Stimulated activated CD8-positive, alpha-beta memory T cell treated with anti-CD3 and anti-CD28 coated beads, Interleukin-4, amount 100 ng/mL, for 48 hours (primary cell): ENCODE measurements at regions not wholly inside any gene's neighbourhood (a gene's known extent, or its start where the extent isn't known, plus 50 kb on each side); places are given as distances from the start of the nearest gene placed in this dataset.

Experiments
- DNase-seq: peaks from one replicate; pipeline ENCODE4 v3.0.0-alpha.2; 2020

DNA sequence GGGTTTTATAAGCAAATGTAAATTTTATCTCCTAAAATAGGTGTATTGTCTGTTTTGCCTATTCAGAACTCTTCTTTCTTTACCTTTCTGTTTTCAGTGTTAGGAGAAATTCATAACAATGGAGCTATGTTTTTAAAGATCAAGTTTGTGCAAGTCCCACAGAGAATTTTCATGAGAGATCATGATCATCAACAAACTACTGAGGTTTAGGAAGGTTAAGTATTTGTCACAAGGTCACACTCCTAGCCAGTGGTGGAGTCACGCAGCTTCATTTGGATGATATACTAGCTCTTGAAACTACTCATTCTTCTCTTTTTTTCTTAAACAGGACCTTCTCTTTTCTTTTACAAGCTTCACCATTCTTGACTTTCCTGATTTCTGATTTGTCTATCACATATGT lies 892.6 kb upstream of the FRG1 start:
- no peak for DNase-seq

DNA sequence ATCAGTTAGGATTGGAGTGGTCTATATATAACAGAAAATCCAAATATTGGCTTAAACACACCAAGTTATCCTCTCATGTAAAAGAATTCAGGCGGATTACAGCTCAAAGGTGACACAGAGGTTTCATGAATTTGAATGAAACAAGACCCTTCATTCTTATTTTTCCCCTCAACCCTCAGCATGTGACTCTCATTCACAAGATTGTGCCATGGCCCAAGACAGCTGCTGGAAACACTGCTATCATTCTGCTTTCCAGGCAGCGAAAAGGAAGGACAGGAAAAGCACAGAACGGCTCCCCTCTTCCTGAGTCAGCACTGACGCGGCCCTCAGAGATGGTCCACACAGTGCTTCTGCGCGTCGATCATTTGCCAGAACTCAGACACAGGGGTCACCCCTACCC lies 891.0 kb upstream of the FRG1 start:
- DNase-seq = no peak

DNA sequence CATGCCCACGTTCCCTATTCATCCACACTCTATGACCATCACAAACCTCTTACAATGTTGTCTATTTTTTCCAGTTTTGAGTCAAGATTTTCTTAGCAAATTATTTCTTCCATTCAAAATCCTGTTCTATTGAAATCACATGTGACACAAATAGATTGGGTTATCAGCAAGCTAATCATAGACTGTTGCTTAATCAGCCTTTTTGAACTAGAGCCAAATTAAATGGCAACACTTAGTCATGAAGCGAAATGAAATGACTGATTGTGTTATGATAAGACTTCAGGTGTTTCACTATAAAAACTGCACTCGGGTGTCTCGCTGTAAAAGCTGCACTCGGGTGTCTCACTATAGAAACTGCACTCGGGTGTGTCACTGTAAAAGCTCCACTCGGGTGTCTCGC lies 890.0 kb upstream of the FRG1 start:
- no peak for DNase-seq

DNA sequence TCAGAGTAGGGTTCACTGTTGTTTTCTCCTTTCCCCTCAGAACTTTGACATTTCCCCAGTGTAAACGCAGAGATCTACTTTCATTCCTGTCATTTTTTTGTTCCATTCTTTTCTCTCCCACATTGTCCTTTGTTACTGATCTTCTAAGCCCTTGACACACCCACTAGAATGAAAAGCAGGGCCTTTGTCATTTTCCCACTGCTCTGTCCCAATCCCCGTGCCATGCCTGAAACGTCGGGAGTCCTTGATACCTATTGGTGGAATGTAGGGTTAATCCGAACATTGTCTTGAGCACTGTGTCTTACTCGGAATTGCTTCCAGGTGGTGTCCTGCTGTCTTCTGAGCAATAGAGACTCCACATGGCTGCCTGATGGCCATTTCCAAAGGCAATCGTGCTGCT lies 887.1 kb upstream of the FRG1 start:
- no peak for DNase-seq

DNA sequence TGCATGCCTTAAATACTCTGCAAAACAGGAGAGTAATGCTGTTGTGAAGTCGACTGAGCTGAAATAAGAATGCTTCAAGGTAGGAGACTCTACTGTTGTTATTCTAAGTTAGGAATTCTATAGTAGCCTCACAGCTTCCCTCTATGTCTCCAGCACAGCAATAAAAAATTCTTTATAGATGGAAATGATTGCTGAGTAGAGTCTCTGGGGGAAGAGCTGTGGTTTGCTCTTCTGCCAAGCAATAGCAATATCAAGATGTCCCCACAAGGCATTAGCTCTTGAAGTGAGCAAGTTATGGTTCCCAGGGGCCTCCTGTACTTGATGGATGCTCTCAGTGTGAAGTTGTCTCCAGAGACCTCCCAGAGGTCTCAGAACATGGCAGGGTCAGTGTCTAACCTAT lies 880.6 kb upstream of the FRG1 start:
- DNase-seq = no peak

DNA sequence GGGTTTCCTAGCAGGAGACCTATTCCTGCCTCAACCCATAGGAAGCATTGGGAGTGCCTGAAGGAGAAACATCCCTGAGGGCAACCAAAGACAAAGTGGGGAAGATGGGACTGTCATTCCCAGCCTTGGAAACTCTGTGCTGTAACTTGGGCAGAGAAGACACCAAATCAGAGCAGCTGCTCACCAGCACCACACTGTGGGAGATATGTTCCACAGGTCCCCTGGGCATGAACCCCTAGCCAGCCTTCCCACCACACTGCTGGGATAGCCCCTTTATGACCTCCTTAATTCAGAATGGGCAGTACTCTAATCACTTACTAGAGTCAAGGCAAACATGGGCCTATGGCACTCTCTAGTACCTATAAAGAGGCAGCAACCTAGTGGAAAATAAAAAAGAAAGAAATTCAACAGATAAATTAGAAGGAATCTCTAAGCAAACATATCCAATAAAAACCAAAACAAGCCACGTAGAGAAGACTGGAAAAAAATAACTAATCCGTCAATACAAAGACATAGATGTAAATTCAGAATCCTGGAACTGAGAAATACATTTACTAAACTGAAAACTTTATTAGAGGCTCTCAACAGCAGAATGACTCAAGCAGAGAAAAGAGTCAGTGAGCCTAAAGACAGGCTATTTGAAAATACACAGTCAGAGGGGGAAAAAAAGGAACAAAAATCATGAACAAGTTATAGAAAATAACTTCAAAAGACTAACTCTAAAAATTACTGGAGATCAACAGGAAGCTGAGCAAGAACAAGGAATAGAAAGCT lies 878.4 kb upstream of the FRG1 start:
- DNase-seq = no peak

DNA sequence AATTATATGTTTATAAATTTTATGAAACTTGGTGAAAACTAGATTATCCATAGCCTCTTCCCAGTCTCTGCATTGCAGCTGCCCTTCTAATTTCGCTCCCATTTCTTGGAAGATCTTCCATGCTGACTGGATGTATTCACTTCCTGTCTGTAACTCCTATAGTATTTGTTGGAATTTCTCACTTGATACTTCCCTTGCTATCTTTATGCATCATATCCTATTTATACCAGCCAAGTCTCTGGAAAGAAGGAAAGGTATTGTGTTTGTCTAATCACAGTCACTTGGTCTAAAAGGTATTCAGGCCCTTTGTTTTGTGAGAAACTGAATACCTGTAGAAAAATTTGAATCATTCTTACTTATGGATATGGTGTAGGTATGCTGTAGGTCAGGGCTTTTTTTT lies 870.9 kb upstream of the FRG1 start:
- DNase-seq = no peak

DNA sequence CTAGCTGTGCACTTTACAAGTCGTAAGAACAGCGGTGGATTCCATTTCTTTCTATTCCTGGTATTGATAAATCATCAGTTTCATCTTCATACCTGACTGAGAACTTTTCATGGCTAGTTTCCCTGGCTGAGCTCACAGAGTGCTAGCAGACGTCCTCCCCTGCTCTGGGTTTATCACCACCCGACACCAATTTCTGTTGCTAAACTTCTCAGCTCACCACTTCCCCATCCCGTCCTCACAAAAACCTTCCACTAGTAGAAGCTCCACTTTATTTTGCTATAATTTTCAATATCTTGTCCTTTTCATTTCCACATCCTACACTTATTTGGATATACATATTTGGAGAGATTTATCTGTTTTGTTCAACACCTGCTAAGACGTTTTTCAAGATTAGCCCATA lies 869.4 kb upstream of the FRG1 start:
- DNase-seq = no peak

DNA sequence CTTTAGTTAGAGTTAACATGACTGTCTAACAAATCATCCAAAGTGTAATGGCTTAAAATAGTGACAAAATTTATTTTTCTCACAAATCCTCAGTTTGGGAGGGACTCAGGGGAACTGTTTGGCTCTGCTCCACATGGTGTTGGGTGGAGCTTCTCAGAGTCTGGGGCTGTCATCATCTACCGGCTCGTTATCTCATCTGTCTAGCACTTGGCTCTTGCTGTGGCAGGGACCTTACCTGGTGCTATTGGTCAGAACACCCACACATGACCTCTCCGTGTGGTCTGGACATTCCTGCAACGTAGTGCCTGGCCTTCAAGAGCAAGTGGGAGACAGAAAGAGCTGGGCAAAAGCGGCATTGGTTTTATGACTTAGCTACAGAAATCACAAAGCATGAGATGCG lies 866.9 kb upstream of the FRG1 start:
- DNase-seq = no peak

DNA sequence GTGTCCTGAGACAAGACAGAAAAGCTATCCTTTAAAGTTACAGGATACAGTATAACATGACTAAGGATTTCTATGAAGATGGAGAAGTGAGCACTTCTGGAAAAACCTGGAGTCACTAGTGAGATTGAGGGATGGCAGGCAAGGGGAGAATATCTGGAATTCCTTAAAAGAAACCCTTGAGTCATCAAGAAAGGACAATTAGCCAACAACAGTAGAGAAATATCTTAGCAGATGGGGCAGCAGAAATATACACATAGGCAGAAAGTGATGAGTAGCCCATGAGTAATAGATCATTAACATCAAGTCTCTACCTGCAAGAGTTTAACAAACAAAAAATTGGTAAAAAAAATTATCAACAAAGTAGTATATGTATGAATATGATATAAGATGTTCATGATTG lies 858.8 kb upstream of the FRG1 start:
- DNase-seq = no peak

DNA sequence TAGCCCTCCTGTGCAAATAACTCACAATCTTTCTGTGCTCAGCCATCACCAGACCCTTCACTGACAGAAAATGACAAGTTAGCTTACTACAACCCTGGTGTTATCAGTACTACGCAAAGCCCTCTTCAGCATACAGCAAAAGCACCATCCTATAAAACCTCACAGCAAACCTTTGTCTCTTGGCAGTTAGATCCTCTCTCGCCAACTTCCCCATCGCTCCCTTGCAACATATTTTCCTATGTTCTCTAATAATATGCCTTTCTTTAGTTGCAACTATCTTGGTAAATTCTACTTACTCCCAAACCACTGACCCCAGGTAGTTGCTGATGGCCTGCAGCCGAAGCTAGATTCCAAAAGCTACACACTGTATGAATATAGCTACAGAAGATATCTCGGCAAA lies 856.9 kb upstream of the FRG1 start:
- no peak for DNase-seq

DNA sequence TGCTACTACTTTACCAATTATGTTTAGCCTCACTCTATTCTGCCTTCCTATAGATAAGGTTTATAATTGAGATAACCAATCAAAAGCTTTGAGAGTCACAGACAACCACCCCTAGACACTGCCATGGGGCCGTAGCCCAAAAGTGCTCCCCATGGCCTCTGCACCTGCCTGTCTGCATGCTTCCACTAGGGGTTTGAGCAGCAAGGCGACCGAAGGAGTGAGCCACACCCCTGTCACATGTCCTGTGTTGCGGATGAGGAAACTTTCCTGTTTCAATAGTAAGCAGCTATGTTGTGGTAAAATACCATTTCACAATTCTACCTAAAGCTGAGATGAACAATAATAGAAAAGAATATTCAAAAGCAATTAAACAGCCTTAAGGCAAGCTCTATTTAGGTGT lies 856.0 kb upstream of the FRG1 start:
- DNase-seq = no peak

DNA sequence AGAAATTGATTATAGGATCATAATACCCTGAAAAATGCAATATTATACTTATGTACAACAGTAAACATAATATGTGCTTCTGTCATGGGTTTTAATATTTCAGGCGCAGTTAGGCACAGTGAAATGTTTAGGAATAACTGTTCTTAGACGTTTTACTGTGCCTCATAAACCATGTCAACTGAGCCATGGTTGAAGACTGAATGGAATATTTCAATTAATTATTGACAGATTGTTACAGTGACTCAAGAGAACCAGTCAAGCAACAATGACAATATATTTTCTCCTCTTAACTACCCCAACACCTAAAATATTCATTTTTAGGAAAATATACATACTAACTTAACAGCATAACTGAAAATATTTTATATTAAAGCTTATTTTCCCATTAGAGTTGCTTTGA lies 852.7 kb upstream of the FRG1 start:
- DNase-seq = no peak

DNA sequence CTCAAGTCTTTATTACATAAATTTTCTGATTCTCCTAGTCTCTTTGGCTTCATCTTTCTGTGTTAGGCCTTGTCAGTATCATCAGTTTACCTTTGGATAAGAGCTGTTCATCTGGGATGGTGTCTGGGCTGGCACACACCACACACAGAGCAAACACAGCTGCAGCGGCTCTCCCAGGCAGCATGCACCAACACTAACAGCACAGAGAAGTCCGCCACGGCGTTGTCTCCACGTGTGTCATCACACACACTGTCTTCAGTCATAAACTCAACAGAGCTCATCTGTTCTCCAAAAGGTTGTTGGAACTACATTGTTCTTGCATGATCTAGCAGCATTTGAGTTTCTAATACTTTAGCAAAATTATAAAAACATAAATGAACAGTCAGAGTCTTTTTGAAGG lies 851.9 kb upstream of the FRG1 start:
- DNase-seq = no peak

DNA sequence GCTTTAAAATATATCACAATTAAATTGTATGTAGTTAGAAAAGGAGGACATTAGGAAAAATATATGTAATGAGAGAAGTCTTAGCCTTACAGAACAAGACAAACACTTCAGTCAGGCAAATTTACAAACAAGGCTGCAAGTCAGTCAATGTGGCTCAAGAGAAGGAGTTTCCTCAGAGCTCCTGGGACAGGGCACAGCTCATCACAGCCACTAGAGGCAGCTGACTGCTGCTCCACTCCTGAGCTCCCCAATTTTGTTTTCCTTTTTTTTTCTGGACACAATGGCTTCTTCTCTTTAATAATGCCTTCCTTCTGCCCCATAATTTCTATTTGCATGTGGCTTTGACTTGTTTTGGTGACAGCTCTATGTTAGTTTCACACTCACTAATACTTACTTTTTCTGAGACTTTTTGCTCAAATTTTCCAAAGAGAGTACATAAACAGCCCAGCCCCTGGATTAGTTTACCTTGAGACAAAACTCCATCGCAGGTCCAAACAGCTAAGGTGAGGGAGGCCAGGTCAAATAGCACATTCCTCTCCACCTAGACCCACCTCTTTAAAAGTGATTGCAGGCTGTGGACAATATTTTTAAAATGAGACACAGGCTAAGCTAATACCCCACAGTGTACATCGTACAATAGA lies 850.4 kb upstream of the FRG1 start:
- DNase-seq = no peak

DNA sequence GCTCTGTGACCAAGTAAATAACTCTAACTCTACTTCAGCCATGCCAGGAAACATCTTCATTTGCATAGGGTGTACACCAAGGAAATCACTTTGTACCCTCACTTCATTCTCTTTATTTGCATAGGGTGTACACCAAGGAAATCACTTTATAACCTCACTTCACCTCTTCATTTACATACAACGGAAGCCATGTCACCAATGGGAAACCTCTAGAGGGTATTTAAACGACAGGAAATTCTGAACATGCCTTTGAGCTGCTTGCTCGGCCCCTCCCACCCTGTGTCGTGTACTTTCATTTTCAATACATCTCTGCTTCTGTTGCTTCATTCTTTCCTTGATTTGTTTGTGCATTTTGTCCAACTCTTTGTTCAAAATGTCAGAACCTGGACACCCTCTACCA lies 848.1 kb upstream of the FRG1 start:
- DNase-seq = no peak

DNA sequence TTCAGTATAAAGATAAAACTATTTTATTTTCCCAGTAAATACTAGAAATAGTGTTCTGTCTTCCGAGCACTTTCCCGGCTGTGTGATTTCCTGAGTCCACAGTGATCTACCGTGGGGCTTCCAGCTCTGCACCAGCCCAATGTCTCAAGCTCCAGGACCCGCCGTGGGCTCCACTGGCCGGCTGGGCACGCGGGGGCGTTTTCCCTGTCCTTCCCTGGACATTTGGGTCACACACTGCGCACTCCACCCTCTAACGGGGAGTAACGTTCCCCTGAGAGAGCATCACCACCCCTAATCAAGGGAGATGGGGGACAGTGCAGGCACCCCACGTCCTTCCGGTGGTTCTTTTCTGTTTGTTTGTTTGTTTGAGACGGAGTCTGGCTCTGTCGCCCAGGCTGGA lies 844.6 kb upstream of the FRG1 start:
- DNase-seq = no peak

DNA sequence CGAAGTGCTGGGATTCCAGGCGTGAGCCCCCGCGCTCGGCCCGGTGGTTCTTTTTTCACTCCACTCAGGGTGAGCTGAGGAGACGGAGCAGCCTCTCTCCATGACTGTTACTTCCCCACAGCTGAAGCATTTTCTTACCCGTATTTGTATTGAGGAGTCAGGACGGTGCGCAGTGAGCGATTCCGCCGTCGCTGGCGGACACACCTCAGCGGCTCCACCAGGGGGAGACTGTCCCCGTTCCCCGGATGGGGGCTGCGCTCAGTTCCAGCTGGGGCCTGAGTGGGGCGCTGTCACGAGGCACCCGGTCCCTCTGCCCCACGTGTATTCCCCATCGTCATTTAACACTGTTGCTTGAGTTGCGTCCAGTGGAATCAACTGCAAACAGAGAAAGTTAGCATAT lies 844.0 kb upstream of the FRG1 start:
- no peak for DNase-seq

DNA sequence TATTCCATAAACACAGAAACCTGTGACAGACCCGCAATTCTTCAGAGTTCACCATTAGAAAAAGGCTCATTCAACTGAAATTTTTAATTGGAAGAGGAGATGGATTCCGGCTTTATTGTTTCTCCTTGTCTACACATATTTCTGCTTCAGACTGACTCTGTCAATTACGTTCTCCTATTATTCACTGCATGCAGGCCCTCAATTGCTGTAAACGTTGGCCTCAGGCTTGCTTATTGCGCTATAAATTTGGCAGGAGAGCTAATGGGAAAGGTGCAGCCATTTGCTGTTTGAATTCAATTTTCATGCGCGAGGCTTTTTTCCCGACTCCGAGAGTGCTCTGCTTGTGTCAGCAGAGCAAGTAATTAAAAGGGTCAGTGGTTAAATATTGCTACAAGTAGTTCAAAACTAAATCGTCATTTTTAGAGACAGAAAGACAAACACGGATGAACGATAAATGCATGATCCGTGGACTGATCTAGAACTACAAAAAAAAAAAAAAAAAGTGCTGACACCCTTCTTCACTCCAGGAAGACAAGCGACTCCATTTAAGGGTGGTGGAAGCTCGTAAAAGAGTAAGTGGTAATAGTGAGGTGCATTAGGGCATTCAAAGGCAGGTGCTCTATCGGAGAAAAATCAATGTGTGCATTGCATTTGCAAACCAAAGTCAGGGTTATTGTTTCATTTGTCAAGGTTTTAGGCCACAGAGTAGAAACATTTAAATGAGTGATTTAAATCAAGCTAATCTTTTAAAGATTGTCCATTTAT lies 841.6 kb upstream of the FRG1 start:
- no peak for DNase-seq

DNA sequence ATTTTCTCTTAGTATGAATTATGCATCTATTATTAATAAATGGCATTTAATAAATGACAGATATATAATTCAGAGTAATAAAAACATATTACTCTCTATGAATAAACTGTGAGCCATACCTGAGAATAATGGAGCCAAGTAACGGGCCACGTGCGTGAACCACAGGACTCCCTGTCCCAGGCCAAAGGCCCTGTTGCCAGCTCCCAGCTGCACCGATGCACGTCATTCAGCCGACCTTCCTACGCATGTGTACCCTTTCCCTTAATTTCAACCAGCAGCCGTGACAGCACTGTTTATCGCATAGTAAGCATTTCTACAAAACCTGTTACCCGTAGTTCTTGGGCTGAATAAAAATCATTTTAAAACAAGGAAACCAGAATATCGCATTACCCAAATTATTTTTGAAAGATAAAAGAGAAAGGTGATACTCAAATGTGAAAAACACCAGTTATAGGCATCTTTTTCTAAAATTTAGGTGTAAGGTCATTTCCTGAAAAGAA lies 827.2 kb upstream of the FRG1 start:
- DNase-seq = no peak

DNA sequence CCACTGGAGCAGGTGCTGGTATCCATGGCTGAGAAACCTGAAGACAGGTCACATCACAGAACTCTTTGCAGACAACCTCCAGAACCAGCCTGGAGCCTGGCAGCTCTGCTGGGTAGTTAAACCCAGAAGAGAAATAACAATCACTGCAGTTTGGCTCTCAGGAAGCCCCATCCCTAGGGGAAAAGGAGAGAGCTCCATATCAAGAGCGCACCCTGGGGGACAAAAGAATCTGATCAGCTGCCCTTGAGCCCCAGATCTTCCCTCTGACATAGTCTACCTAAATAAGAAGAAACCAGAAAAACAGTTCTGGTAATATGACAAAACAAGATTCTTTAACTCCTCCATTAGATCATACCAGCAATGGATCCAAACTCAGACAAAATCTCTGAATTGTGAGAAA lies 823.2 kb upstream of the FRG1 start:
- DNase-seq = no peak

DNA sequence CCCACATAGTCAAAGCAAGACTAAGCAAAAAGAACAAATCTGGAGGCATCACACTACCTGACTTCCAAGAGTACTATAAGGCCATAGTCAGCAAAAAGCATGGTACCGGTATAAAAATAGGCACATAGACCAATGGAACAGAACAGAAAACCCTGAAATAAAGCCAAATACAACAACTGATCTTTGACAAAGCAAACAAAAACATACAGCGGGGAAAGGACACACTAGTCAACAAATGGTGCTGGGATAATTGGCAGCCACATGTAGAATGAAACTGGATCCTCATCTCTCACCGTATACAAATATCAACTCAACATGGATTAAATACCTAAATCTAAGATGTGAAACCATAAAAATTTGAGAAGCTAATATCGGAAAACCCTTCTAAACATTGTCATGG lies 819.3 kb upstream of the FRG1 start:
- no peak for DNase-seq

DNA sequence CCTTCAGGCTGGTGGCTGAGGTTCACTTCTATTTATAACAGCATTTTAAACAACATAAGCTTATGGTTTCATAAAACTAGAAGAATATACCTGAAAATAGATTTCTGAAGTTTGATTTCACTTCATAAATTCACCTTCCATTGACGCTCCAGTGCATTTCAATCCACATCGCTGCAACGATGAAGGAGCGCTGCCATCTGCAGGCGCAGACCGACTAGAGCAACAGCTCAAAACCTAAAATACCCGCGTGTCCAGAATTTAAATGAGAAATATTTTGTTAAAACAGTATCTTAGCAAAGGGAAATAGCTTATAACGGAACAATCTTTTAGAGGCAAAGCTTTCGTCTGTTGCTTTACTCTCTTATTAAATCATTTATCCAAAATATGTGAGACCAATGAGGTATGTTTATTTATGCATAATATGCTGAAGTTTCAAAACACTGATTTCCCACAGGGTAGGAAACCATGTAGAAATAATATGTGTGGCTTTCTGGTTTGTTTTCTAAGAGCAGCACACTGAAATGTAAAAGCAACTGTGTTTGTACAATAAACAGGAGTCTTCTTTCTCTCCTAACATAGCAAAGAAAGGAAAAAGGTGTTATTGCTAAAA lies 816.4 kb upstream of the FRG1 start:
- DNase-seq = no peak

DNA sequence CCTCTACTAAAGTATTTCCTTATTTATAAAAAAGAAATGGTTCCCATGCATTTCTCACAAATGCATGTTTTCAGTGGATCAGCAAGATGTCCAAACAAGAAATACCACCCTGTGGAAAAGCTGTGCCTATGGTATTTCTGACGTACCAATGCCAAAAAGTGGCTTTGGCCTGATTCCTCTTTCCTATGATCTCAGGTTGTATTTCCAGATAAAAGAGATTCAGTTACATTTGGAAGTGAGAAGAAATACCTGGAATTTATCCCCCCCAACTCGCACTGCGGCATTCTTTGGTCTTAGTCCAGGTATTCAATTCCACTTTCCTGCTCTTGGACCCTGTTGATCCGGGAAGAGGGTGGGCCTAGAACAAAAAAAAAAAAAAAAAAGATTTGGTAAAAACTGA lies 815.9 kb upstream of the FRG1 start:
- DNase-seq = no peak
